GF-D8 (cell line): ENCODE measurements at regions not wholly inside any gene's neighbourhood (a gene's known extent, or its start where the extent isn't known, plus 50 kb on each side); places are given as distances from the start of the nearest gene placed in this dataset.
"Not testable (repeated sequence)": the region's sequence is repeated elsewhere in the genome, so short reads cannot be mapped to it uniquely, and the experiment has no call there.

Experiments used
- DNase-seq: peaks from one replicate; lab custom pipeline; 2025; lab: John Stamatoyannopoulos, UW

- no peak for DNase-seq
Measured at GRCh38 chr4:114296126-114296525, 302.5 kb upstream of the UGT8 start.

- DNase-seq = no peak
Measured at GRCh38 chr4:114302472-114302871, 296.1 kb upstream of the UGT8 start.

GRCh38 chr4:114304046-114304445 is 294.6 kb upstream of the UGT8 start:
- no peak for DNase-seq

- no peak for DNase-seq
Measured at GRCh38 chr4:114304567-114304966, 294.0 kb upstream of the UGT8 start.

GRCh38 chr4:114306946-114307345 is 291.7 kb upstream of the UGT8 start:
- no peak for DNase-seq

GRCh38 chr4:114310296-114310925 is 288.2 kb upstream of the UGT8 start:
- no peak for DNase-seq

- DNase-seq = no peak
Measured at GRCh38 chr4:114311787-114312186, 286.8 kb upstream of the UGT8 start.

GRCh38 chr4:114312338-114312737 is 286.3 kb upstream of the UGT8 start:
- DNase-seq = no peak

- DNase-seq = no peak
Measured at GRCh38 chr4:114316789-114317188, 281.8 kb upstream of the UGT8 start.

- no peak for DNase-seq
Measured at GRCh38 chr4:114317564-114317963, 281.0 kb upstream of the UGT8 start.

- DNase-seq = no peak
Measured at GRCh38 chr4:114318309-114318708, 280.3 kb upstream of the UGT8 start.

GRCh38 chr4:114320126-114320525 is 278.5 kb upstream of the UGT8 start:
- no peak for DNase-seq

GRCh38 chr4:114321366-114321765 is 277.2 kb upstream of the UGT8 start:
- DNase-seq = no peak

GRCh38 chr4:114323841-114324240 is 274.8 kb upstream of the UGT8 start:
- DNase-seq = no peak

GRCh38 chr4:114326358-114326757 is 272.2 kb upstream of the UGT8 start:
- DNase-seq = no peak

- no peak for DNase-seq
Measured at GRCh38 chr4:114332119-114332518, 266.5 kb upstream of the UGT8 start.

GRCh38 chr4:114334363-114334762 is 264.2 kb upstream of the UGT8 start:
- not testable (repeated sequence) for DNase-seq

GRCh38 chr4:114334884-114335330 is 263.7 kb upstream of the UGT8 start:
- no peak for DNase-seq

GRCh38 chr4:114335339-114335738 is 263.3 kb upstream of the UGT8 start:
- DNase-seq = no peak

- no peak for DNase-seq
Measured at GRCh38 chr4:114343015-114343414, 255.6 kb upstream of the UGT8 start.

- no peak for DNase-seq
Measured at GRCh38 chr4:114349543-114350175, 248.9 kb upstream of the UGT8 start.

- DNase-seq = no peak
Measured at GRCh38 chr4:114358901-114359300, 239.7 kb upstream of the UGT8 start.

- DNase-seq = no peak
Measured at GRCh38 chr4:114361249-114361648, 237.4 kb upstream of the UGT8 start.

- no peak for DNase-seq
Measured at GRCh38 chr4:114364857-114365256, 233.8 kb upstream of the UGT8 start.
